SK-N-SH (cell line): ENCODE measurements at regions not wholly inside any gene's neighbourhood (a gene's known extent, or its start where the extent isn't known, plus 50 kb on each side); places are given as distances from the start of the nearest gene placed in this dataset.

Source experiments
- CHD2 ChIP-seq: fragments of 150-350 bp; IDR thresholded peaks from 2 replicates; pipeline ENCODE4 v1.6.1; 2018; ENCODE audit warnings: low read length; ENCODE audit not compliant: partially characterized antibody
- EZH2phosphoT487 ChIP-seq: fragments of 200-600 bp; sonication (generic); IDR thresholded peaks from 2 replicates; pipeline ENCODE4 v1.6.1; 2017; ENCODE audit warnings: low read depth, mixed run types, mild to moderate bottlenecking, antibody characterized with exemption, moderate library complexity, borderline replicate concordance
- POLR2AphosphoS5 ChIP-seq: IDR thresholded peaks from 2 replicates; pipeline ENCODE4 v1.6.1; 2012; ENCODE audit warnings: low read depth, low read length
- RAD21 ChIP-seq: IDR thresholded peaks from 2 replicates; pipeline ENCODE4 v1.6.1; 2012; ENCODE audit warnings: mild to moderate bottlenecking, low read length
- TAF1 ChIP-seq: IDR thresholded peaks from 2 replicates; pipeline ENCODE4 v1.6.1; 2012; ENCODE audit warnings: low read depth, mild to moderate bottlenecking, low read length, moderate library complexity, borderline replicate concordance
- TCF12 ChIP-seq: IDR thresholded peaks from 2 replicates; pipeline ENCODE4 v1.4.0; 2012
- TEAD4 ChIP-seq: IDR thresholded peaks from 2 replicates; pipeline ENCODE4 v1.4.0; 2012; ENCODE audit warnings: mild to moderate bottlenecking, borderline replicate concordance; ENCODE audit not compliant: insufficient read depth
- TF ChIP-seq, protein P1 (sequence below): fragments of 200-600 bp; sonication (generic); IDR thresholded peaks from 2 replicates; pipeline ENCODE4 v1.6.1; 2017; ENCODE audit warnings: antibody characterized with exemption, mild to moderate bottlenecking, moderate library complexity

DNA sequence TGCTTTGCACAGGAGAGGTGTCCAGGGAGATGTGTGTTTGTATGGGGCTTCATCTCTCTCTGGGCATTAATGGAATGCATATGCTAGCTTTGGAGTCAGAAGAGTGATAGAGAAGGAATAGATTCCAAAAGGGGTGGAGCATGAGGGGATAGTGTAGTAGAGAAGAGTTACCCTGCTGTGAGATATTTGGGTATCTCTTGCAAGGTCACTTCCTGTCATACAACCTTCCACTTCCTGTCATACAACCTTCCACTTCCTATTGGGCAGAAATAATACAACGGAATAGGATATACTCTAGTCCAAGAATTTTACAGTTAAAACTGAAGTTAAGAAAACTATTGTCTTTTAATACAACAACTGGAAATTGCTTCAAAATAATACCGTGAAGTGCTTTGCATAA is 351.8 kb upstream of the FMN2 start:
- no peak for TF ChIP-seq POLR2AphosphoS5
- TF ChIP-seq, protein P1, sequence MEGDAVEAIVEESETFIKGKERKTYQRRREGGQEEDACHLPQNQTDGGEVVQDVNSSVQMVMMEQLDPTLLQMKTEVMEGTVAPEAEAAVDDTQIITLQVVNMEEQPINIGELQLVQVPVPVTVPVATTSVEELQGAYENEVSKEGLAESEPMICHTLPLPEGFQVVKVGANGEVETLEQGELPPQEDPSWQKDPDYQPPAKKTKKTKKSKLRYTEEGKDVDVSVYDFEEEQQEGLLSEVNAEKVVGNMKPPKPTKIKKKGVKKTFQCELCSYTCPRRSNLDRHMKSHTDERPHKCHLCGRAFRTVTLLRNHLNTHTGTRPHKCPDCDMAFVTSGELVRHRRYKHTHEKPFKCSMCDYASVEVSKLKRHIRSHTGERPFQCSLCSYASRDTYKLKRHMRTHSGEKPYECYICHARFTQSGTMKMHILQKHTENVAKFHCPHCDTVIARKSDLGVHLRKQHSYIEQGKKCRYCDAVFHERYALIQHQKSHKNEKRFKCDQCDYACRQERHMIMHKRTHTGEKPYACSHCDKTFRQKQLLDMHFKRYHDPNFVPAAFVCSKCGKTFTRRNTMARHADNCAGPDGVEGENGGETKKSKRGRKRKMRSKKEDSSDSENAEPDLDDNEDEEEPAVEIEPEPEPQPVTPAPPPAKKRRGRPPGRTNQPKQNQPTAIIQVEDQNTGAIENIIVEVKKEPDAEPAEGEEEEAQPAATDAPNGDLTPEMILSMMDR, result no peak
- TF ChIP-seq RAD21, result no peak
- TF ChIP-seq TEAD4, result no peak
- no peak for TF ChIP-seq TAF1
- TF ChIP-seq EZH2phosphoT487, result no peak
- no peak for TF ChIP-seq TCF12
- TF ChIP-seq CHD2, result no peak
